T-cell (primary cell): ENCODE measurements at regions not wholly inside any gene's neighbourhood (a gene's known extent, or its start where the extent isn't known, plus 50 kb on each side); places are given as distances from the start of the nearest gene placed in this dataset.

Source experiments
- ATAC-seq, 4 experiments: fragments of 200-7000 bp in 3 of 4; fragments of 150-1000 bp in 1 of 4; cut with Tn5 transposase; replicated peaks in 1 of 4; 1 replicate in 3 of 4; 2 replicates in 1 of 4; pipeline ENCODE4 v1.10.0; 2021; ENCODE audit warnings: moderate library complexity in 3 of 4, mild to moderate bottlenecking in 2 of 4, moderate number of reproducible peaks in 1 of 4
- CTCF ChIA-PET, 2 donors: fragments of 300-600 bp; sonication (Branson Sonifier 250); formaldehyde crosslinking; loops; one replicate each; lab custom pipeline; 2022; ENCODE audit warnings: antibody characterized with exemption in 2 of 2; lab: Charles Lee
- POLR2A ChIA-PET, 2 donors: fragments of 300-600 bp; sonication (Branson Sonifier 250); formaldehyde crosslinking; loops; one replicate each; lab custom pipeline; 2022; ENCODE audit warnings: antibody characterized with exemption in 2 of 2; lab: Charles Lee
- DNase-seq, 35 experiments: peaks; one replicate each; pipeline versions ENCODE4 v3.0.0 to v3.0.0-alpha.2; 2013 to 2023
- H3K27ac ChIP-seq: one replicate; pipeline ENCODE4 v1.5.1; 2013; ENCODE audit warnings: low read length
- H3K27me3 ChIP-seq, 2 experiments: replicated peaks in 1 of 2; 1 replicate in 1 of 2; 2 replicates in 1 of 2; pipeline versions ENCODE4 v1.6.1 to v1.7.0; 2013; ENCODE audit warnings: low read length in 1 of 2, mixed read lengths in 1 of 2; ENCODE audit not compliant: control insufficient read depth in 2 of 2, insufficient read depth in 2 of 2; ENCODE audit errors: extremely low read depth in 1 of 2
- H3K36me3 ChIP-seq, 2 donors: 1 replicate in 1 of 2; 2 replicates in 1 of 2; pipeline versions ENCODE4 v1.6.1 to v1.7.0; 2013; ENCODE audit warnings: low read length in 1 of 2; ENCODE audit not compliant: control insufficient read depth in 2 of 2, insufficient read depth in 1 of 2; ENCODE audit errors: extremely low read depth in 1 of 2
- H3K4me1 ChIP-seq, 2 experiments: 1 replicate in 1 of 2; 2 replicates in 1 of 2; pipeline versions ENCODE4 v1.6.1 to v1.7.0; 2013; ENCODE audit warnings: low read length in 2 of 2, mixed read lengths in 1 of 2; ENCODE audit not compliant: insufficient read depth in 2 of 2, control insufficient read depth in 1 of 2; ENCODE audit errors: extremely low read depth in 1 of 2
- H3K4me3 ChIP-seq, 2 donors: 1 replicate in 1 of 2; 2 replicates in 1 of 2; pipeline versions ENCODE4 v1.5.1 to v1.7.0; 2013; ENCODE audit warnings: mild to moderate bottlenecking in 2 of 2, low read length in 1 of 2, moderate library complexity in 1 of 2; ENCODE audit not compliant: control insufficient read depth in 1 of 2; ENCODE audit errors: extremely low read depth in 1 of 2
- H3K9me3 ChIP-seq: 2 replicates; pipeline ENCODE4 v1.7.0; 2013
- H3K27ac Mint-ChIP-seq, 2 donors: one replicate each; pipeline ENCODE4 v1.8.0; 2020 to 2021; ENCODE audit warnings: mild to moderate bottlenecking in 2 of 2, mixed read lengths in 2 of 2
- H3K27me3 Mint-ChIP-seq, 2 donors: one replicate each; pipeline ENCODE4 v1.8.0; 2021 to 2022; ENCODE audit warnings: mixed read lengths in 2 of 2
- H3K36me3 Mint-ChIP-seq: one replicate; pipeline ENCODE4 v1.8.0; 2021; ENCODE audit warnings: mixed read lengths
- H3K4me1 Mint-ChIP-seq, 3 donors: one replicate each; pipeline ENCODE4 v1.8.0; 2020 to 2022; ENCODE audit warnings: mixed read lengths in 3 of 3, mild to moderate bottlenecking in 1 of 3
- H3K4me3 Mint-ChIP-seq, 3 donors: one replicate each; pipeline ENCODE4 v1.8.0; 2020 to 2022; ENCODE audit warnings: mild to moderate bottlenecking in 3 of 3, mixed read lengths in 3 of 3, moderate library complexity in 3 of 3
- H3K9me3 Mint-ChIP-seq, 3 donors: one replicate each; pipeline ENCODE4 v1.8.0; 2020 to 2022; ENCODE audit warnings: mixed read lengths in 3 of 3
- WGBS: methylation state at CpG from one replicate; pipeline ENCODE4 v1.1.5; 2013; ENCODE audit warnings: missing lambda C conversion rate; ENCODE audit not compliant: insufficient coverage; 5-methylcytosine and 5-hydroxymethylcytosine counted together

DNA sequence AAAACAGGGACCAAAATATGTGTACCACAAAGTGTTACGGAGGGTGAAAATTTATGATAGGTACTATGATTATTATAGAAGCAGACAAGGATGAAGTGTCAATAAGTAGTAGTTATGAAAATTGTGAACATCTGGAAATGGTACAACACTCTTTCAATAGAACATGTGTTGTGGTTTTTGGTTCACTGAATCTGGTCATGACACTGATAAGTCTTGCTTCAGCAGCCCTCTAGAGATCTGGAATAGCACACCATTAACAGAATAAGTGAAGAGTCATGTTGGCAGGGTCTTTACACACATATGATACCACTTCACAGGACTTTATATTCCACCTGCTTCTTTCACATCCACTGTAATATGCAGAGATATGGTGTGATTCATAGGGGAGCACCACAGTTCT is 985.2 kb upstream of the SEMA6D start:
- Histone ChIP-seq H3K4me3 (no peak overlapping the region), H3K27me3 (no peaks in the 10 kb centered on the region), H3K4me1 (no peaks in the 10 kb centered on the region), H3K9me3 (no peaks in the 10 kb centered on the region), H3K36me3 (no peaks in the 10 kb centered on the region), H3K27ac (no peak overlapping the region)
- no peak overlapping the region for H3K4me3 Mint-ChIP-seq
- H3K36me3 Mint-ChIP-seq: no peaks in the 10 kb centered on the region
- ATAC-seq: no peak
- no peak for DNase-seq
- POLR2A ChIA-PET: no interaction called here
- no peaks in the 10 kb centered on the region for H3K27me3 Mint-ChIP-seq
- peaks cover 16 to 26% (median 20%) of the 10 kb centered on the region in 3 donors for H3K9me3 Mint-ChIP-seq
- no CpG with 5 or more reads among the region's 1 CpG for WGBS
- no peak overlapping the region for H3K27ac Mint-ChIP-seq
- CTCF ChIA-PET: no interaction called here
- no peaks in the 10 kb centered on the region for H3K4me1 Mint-ChIP-seq

DNA sequence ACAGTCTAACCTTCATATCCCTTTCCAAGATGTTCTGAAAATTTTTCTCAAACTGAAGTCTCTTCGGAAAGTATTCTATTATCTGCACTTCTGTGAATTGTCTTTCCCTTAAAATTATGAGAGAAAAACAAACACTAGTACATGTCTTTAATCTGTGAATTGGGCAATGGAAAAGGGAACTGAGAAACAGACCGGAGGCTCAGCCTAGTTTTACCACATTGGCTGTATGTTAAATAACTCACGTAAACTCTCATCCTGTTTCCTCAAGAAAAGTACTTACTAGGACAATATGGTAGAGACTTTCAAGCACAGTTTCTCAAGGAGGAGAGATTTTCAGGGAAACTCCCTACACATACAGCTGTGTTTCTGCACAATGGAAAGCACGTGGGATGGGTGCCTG is 982.2 kb upstream of the SEMA6D start:
- no peak for DNase-seq
- H3K27ac ChIP-seq: no peak overlapping the region
- Mint-ChIP-seq H3K36me3 (no peaks in the 10 kb centered on the region), H3K27ac (no peak overlapping the region), H3K4me3 (no peak overlapping the region), H3K4me1 (no peaks in the 10 kb centered on the region), H3K9me3 (peaks cover 4 to 10% (median 9%) of the 10 kb centered on the region in 3 donors), H3K27me3 (no peaks in the 10 kb centered on the region)
- H3K36me3 ChIP-seq: no peaks in the 10 kb centered on the region
- ATAC-seq: no peak
- H3K4me3 ChIP-seq: no peak overlapping the region
- no peaks in the 10 kb centered on the region for H3K9me3 ChIP-seq
- no CpG with 5 or more reads among the region's 4 CpGs for WGBS
- ChIA-PET CTCF (no interaction called here), POLR2A (no interaction called here)
- no peaks in the 10 kb centered on the region for H3K27me3 ChIP-seq
- no peaks in the 10 kb centered on the region for H3K4me1 ChIP-seq

DNA sequence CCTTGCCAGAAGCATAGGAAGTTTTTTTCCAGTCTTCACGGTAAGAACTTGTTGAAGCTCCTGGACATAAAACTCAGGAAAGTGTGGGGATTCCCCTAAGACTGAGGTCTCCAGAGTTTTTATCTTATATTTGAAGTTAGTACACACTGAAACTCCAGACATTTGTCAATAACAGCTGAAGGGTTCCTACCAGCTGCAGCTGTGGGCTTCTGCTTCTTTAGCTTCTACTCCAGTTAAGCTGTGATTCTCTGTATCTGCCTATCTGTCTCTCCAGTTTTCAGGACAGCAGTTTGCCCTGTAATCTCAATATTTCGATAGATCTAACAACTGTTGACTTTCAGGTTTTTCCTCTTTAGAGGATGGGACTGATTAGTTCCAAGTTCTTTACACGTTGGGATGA is 966.0 kb upstream of the SEMA6D start:
- ATAC-seq (no peak), DNase-seq (no peak)
- peaks cover 4 to 14% (median 11%) of the 10 kb centered on the region in 3 donors for H3K9me3 Mint-ChIP-seq
- H3K27ac ChIP-seq: no peak overlapping the region
- no peaks in the 10 kb centered on the region for H3K4me1 Mint-ChIP-seq
- WGBS: no CpG with 5 or more reads among the region's 3 CpGs
- no peaks in the 10 kb centered on the region for H3K36me3 Mint-ChIP-seq
- H3K9me3 ChIP-seq: no peaks in the 10 kb centered on the region
- no peaks in the 10 kb centered on the region for H3K27me3 Mint-ChIP-seq
- no peak overlapping the region for H3K4me3 Mint-ChIP-seq
- no peak overlapping the region for H3K4me3 ChIP-seq
- POLR2A ChIA-PET: no interaction called here
- H3K27ac Mint-ChIP-seq: no peak overlapping the region
- CTCF ChIA-PET: interaction anchor here in 1 of 2 donors (0.6 kb wide), 1 partner anchor 113 kb away, joined by 3 read pairs; no protein-coding TSS in a partner anchor
- H3K36me3 ChIP-seq: no peaks in the 10 kb centered on the region
- H3K4me1 ChIP-seq: no peaks in the 10 kb centered on the region
- no peaks in the 10 kb centered on the region for H3K27me3 ChIP-seq

DNA sequence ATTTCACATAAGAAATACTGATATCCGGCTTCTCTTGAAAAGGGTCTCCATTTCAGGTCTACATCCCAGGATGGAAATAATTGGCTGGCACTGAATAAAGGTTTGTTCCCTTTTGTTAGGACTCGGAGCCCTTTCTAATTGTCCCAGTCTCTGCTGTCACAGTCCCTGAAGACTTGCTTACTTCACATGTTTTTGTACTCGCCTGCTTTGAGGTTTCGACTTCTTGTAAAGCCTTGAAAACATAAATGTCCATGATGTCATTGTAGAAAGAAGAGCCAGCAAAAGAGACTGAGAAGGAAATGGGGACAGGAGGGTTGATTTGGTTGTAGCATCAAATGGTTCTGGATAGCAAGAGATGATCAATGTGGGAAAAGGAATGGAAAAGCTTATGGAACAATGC is 963.4 kb upstream of the SEMA6D start:
- 79% methylated on average over 3 of the region's 4 CpGs for WGBS
- no peaks in the 10 kb centered on the region for H3K9me3 ChIP-seq
- no peaks in the 10 kb centered on the region for H3K4me1 ChIP-seq
- no peaks in the 10 kb centered on the region for H3K36me3 ChIP-seq
- no peaks in the 10 kb centered on the region for H3K27me3 Mint-ChIP-seq
- no peaks in the 10 kb centered on the region for H3K27me3 ChIP-seq
- H3K9me3 Mint-ChIP-seq: peaks cover 4 to 27% (median 16%) of the 10 kb centered on the region in 3 donors
- no peak overlapping the region for H3K27ac ChIP-seq
- H3K36me3 Mint-ChIP-seq: no peaks in the 10 kb centered on the region
- ATAC-seq (no peak), DNase-seq (no peak)
- no peaks in the 10 kb centered on the region for H3K4me1 Mint-ChIP-seq
- no peak overlapping the region for H3K4me3 ChIP-seq
- no peak overlapping the region for H3K27ac Mint-ChIP-seq
- POLR2A ChIA-PET: no interaction called here
- no peak overlapping the region for H3K4me3 Mint-ChIP-seq
- CTCF ChIA-PET: no interaction called here

DNA sequence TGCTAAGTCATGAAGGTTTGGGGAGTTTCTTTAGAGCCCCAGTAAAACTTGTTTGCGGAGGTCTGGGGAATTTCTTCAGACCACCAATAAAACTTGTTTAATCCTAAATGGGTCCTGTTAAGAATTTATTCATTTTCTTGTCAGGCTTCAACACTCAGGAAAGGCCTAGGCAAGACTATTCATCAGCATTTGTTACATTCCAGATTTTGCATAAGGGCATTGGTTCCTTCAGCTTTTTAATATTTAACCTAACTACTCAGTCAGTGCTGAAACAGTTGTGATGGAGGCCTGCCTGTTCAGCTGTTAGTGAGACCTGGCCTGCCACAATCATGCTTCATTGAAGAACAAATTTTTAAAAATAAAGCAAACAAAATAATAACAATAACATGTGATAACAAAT is 954.2 kb upstream of the SEMA6D start:
- WGBS: no CpG with 5 or more reads among the region's 1 CpG
- CTCF ChIA-PET: no interaction called here

DNA sequence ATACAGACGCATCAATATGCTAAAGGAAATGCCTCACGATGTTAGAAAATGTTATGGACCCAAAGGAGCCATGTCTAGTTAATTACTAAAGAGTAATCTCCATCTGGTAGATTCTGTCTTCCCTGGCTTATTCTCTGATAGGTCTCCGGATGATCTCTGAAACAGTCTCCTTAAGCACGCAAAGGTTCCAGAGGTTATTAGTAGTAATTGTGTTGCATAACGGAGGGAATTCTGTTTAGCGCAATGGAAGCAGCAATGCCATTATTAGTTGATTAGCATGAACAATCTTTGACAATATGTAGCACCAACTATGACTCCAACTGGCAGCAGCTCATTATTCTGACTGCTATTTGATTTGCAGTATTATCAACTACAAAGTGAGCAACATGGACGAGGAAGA is 952.5 kb upstream of the SEMA6D start:
- CTCF ChIA-PET: no interaction called here
- ATAC-seq: no peak
- peaks cover 19 to 37% (median 30%) of the 10 kb centered on the region in 3 donors for H3K9me3 Mint-ChIP-seq
- H3K27me3 ChIP-seq: no peaks in the 10 kb centered on the region
- H3K9me3 ChIP-seq: no peaks in the 10 kb centered on the region
- no peaks in the 10 kb centered on the region for H3K36me3 ChIP-seq
- DNase-seq: no peak
- no peak overlapping the region for H3K27ac ChIP-seq
- H3K27ac Mint-ChIP-seq: no peak overlapping the region
- POLR2A ChIA-PET: no interaction called here
- no peaks in the 10 kb centered on the region for H3K36me3 Mint-ChIP-seq
- no peaks in the 10 kb centered on the region for H3K27me3 Mint-ChIP-seq
- H3K4me3 Mint-ChIP-seq: no peak overlapping the region
- no peaks in the 10 kb centered on the region for H3K4me1 Mint-ChIP-seq
- H3K4me1 ChIP-seq: no peaks in the 10 kb centered on the region
- no CpG with 5 or more reads among the region's 7 CpGs for WGBS
- no peak overlapping the region for H3K4me3 ChIP-seq

More for the DNA sequence above, 954.2 kb upstream of the SEMA6D start:
- H3K36me3 ChIP-seq: no peaks in the 10 kb centered on the region
- no peak overlapping the region for H3K27ac Mint-ChIP-seq
- H3K27me3 ChIP-seq: no peaks in the 10 kb centered on the region
- ATAC-seq (no peak), DNase-seq (no peak)
- no peak overlapping the region for H3K4me3 ChIP-seq
- no peak overlapping the region for H3K4me3 Mint-ChIP-seq
- no peaks in the 10 kb centered on the region for H3K4me1 Mint-ChIP-seq
- no peaks in the 10 kb centered on the region for H3K9me3 ChIP-seq
- H3K9me3 Mint-ChIP-seq: peaks cover 15 to 36% (median 23%) of the 10 kb centered on the region in 3 donors
- no peaks in the 10 kb centered on the region for H3K27me3 Mint-ChIP-seq
- H3K4me1 ChIP-seq: no peaks in the 10 kb centered on the region
- H3K27ac ChIP-seq: no peak overlapping the region
- H3K36me3 Mint-ChIP-seq: no peaks in the 10 kb centered on the region
- POLR2A ChIA-PET: no interaction called here

DNA sequence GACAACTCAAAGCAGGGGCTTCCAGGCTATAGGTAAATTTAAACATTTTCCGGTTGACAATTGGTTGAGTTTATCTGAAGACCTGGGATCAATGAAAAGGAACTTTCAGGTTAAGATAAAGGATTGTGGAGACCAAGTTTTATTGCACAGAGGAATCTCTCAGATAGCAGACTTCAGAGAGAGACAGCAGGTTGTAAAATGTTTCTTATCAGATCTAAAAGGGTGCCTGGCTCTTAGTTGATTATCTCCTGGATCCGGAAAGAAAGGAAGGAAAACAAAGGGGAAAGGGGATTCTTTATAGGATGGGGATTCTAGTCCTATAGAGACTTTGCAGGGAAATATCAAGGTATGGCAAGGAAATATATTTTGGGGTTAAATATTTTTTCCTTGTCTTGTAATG is 951.3 kb upstream of the SEMA6D start:
- 40% methylated on average over 2 of the region's 2 CpGs for WGBS
- POLR2A ChIA-PET: no interaction called here
- no peaks in the 10 kb centered on the region for H3K36me3 Mint-ChIP-seq
- Histone ChIP-seq H3K27ac (no peak overlapping the region), H3K36me3 (no peaks in the 10 kb centered on the region), H3K4me1 (no peaks in the 10 kb centered on the region), H3K27me3 (no peaks in the 10 kb centered on the region), H3K4me3 (no peak overlapping the region), H3K9me3 (no peaks in the 10 kb centered on the region)
- DNase-seq (no peak), ATAC-seq (no peak)
- H3K4me3 Mint-ChIP-seq: no peak overlapping the region
- no peak overlapping the region for H3K27ac Mint-ChIP-seq
- peaks cover 16 to 37% (median 34%) of the 10 kb centered on the region in 3 donors for H3K9me3 Mint-ChIP-seq
- CTCF ChIA-PET: no interaction called here
- H3K4me1 Mint-ChIP-seq: no peaks in the 10 kb centered on the region
- no peaks in the 10 kb centered on the region for H3K27me3 Mint-ChIP-seq
